Stimulated activated CD4-positive, alpha-beta T cell treated with anti-CD3 and anti-CD28 coated beads, Interleukin-1b, Interleukin-23, amount 100 ng/mL, for 24 hours (primary cell): ENCODE measurements at regions not wholly inside any gene's neighbourhood (a gene's known extent, or its start where the extent isn't known, plus 50 kb on each side); places are given as distances from the start of the nearest gene placed in this dataset.

Source experiments
- DNase-seq, 4 experiments: peaks; one replicate each; pipeline ENCODE4 v3.0.0-alpha.2; 2020; ENCODE audit warnings: low read depth in 4 of 4, low spot score in 1 of 4

- no peak for DNase-seq
Observed at GRCh38 chrX:38886112-38886511, 84.9 kb downstream of the MID1IP1 start.

DNA sequence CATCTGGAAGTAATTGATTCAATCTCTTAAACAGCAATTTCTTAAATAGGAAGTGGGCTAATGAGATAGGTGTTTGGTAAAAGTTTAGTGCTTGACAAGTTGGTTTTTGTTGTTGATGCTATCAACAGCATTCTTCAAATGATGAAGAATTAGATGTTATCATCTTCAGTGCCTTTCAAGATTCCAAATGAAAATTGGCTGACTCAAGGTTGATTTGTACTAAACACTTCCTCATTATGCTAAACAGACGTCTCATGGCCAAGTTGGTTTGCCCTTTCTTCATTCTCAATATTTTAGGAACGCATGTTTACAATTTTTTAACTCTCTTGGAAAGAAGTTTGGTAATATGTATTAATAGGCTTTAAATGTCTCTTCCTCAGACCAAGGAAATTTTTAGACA lies 86.0 kb downstream of the MID1IP1 start:
- DNase-seq = no peak

- no peak for DNase-seq
Observed at GRCh38 chrX:38890326-38890725, 89.1 kb downstream of the MID1IP1 start.

DNA sequence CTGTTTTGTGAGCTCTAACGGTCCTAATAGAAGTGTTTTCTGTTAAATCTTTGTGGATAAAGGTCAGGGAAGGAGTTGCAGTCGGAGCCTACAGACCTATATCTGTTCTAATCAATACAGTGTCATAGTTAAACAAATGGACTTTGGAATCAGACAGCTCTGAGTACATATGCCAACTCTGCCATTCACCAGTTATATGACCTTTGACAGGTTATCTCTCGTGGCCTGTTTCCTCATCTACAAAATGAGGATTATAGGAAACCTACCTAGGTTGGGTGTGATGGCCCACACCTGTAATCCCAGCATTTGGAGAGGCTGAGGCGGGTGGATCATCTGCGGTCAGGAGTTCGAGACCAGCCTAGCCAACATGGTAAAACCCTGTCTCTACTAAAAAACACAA lies 89.7 kb downstream of the MID1IP1 start:
- DNase-seq = no peak

DNA sequence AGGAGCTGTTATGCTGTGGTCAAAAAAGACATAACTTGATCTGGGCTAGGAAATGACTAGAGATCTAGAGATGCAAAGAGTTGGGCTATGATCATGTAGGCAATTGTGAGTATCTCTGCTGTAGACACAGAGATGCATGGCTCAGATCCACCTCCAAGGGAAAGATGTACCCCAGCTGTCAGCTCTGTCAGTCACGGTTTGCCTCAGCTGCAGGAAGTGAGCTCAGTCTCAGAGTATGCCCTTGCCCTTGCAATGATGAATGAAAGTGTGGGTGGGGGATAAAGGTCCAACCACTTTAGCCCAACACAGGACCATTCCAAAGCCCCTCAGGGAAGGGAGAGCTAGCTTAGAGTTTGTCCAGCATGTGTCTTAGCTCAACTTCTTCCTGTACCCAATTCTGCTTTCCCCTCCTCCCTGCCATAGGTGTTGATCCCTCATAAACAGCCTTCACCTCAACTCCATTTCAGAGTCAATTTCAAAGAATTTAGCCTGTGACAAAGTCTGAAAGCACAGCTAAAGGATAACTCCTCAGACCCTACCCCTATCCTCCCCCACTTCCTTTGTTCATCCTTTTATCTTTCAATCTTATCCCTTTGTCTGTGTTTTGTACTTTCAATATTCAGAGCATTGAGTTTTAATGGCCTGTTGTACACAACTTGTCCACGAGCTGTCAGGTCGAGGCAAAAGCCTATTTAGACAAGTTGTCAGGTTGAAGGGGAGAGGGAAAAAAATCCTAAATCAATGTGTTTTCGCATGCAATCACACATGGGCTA lies 90.6 kb downstream of the MID1IP1 start:
- DNase-seq = peak in 1 of 4 experiments; percentile 1

GRCh38 chrX:38893441-38893840 lies 92.2 kb downstream of the MID1IP1 start:
- DNase-seq = no peak

- DNase-seq = no peak
Observed at GRCh38 chrX:38895775-38896174, 94.5 kb downstream of the MID1IP1 start.

- DNase-seq = no peak
Observed at GRCh38 chrX:38896724-38897298, 95.6 kb downstream of the MID1IP1 start.

DNA sequence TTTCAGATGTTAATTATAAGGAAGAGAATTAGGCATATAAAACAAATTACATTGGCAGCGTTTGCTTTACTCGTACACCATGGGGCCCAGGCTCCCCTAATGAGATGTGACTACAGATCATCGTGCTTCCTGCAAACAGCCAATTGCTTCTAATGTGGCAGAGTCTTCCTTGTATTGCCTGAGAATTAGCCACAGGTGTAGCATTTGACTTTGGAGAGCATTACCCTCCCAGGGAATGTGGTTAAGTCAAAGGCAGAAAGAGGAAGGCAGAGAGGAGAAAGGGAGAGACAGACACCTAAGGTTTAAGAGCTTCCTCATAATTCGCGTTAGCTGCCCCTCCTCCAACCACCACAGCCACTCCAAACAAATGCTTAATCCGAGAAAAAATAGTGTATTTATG lies 97.0 kb downstream of the MID1IP1 start:
- no peak for DNase-seq

- DNase-seq = no peak
Observed at GRCh38 chrX:38899650-38900049, 98.4 kb downstream of the MID1IP1 start.

DNA sequence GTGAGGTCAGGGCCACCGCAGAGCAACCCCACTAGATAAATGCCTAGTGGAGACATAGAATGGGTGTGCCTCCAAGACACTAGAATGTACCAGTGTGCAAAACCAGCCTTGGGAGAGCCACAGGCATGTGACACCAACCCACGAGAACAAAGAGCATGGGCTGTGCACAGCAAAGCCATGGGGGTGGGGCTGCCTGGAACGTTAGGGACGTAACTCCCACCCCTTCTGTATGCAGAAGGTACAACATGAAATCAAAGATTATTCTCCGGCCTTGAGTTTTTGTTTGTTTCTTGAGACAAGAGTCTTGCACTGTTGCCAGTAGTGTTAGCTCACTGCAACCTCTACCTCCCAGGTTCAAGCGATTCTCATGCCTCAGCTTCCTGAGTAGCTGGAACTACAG lies 99.5 kb downstream of the MID1IP1 start:
- DNase-seq = no peak

DNA sequence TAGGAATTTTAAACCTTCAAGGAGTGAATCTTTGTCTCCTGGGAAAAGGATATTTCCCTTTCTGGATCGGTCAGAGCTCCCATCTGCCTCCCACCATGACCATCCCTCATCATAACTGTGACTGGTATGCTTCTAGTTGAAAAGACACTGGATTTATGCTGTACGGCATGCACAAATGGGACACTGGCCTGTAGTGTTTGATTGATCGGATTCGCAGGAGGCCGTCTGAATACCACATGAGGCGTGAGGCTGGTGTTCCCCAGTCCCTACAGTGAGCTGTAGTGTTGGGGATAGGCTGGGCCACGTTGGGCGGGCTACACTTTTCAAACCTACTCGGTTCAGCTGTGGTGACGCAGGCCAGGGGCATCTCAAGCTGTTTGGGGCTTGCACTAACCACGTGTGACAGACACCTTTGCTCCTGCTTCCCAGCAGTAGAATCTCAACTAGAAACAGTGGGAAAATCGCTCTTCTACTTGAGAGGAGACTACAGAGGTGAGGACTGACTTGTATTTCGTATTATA lies 101.8 kb downstream of the MID1IP1 start:
- DNase-seq = no peak

GRCh38 chrX:38916801-38917200 lies 115.5 kb downstream of the MID1IP1 start:
- no peak for DNase-seq

GRCh38 chrX:38917954-38918353 lies 116.7 kb downstream of the MID1IP1 start:
- DNase-seq = no peak

DNA sequence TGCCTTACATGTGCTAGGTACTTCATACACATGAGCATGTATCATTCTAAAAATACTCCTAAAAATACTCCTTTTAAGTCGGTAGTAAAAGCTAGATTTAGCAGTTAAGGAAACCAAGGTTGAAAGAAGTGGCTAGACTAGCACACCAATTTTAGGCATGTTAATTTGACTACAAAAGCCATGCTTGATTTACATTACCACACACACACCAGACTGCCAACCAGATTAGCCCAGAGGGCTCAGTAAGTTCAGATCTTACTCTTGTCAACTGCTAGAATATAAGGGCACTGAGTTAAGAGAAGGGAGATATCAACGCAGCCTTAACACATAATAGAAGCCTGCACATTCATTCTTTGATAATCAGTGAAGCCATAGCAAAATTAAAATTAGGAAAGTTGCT lies 117.9 kb downstream of the MID1IP1 start:
- no peak for DNase-seq

DNA sequence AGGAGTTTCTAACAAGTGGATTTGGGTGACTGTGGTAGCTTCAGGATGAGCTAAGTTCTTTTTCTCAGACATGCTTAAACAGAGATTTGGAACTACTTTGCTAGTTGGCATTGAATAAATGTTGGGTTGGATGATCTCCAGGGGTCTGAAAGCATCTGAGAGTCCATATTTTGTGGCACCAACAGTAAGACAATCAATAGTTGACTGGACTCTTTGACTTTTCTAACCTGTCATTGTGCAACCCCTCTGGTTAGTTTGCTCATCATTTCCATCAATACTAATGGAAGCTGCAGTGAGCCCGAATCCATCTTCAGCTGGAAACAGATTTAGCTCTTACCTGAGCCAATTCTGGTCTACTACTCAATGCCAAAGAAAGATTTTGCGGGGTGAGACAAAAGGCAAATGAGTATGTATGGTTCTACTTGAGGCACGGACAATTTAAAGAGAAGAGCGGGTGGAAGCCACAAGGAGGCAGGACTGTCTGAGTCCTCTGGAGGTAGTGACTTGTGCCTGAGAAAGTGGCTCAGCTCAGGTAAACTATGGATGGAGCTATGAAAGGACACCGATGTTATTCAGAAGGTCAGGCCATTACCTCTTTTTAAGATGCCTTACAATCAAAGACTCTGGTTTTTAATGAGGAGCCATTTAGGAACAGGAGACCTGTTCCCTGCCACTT lies 118.7 kb downstream of the MID1IP1 start:
- DNase-seq = no peak

DNA sequence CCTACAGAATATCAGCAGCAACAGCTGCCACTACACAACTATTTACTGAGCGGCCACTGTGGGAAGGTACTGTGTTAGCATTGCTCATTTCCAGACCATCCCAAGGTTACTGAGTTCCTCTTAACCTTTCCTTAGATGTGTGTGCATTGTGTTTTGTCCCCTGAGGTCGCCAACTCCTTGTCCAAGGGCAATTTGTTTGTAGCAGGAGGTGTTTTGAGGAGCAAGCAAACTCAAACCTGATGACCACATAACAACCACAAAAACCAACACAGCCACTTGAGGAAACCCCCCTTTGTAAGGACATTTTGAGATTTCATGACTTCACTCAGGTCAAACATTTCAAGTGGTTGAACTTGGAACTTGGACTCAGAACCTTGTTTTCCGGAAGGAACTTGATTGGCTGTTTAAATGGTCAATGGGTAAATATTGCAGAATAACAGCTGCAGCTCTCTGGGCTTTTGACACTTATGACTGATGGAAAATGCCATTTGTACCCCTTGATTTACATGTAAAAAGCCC lies 122.3 kb downstream of the MID1IP1 start:
- DNase-seq = no peak

DNA sequence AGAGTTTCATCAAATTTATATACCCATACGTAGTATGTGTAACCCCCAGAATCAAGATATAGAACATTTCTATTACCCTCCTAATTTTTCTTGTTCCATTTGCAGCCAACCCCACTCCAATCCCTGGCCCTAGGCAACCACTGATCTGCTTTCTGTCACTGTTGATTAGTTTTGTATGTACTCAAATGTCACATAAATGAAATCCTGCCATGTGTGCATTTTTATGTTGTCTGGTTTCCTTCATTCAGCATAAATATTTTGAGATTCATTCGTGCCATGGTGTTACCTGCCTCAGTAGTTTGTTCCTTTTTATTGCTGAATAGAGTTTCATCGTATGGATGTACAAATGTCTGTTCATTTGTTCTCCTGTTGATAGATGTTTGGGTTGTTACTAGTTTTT lies 126.3 kb downstream of the MID1IP1 start:
- DNase-seq = no peak

DNA sequence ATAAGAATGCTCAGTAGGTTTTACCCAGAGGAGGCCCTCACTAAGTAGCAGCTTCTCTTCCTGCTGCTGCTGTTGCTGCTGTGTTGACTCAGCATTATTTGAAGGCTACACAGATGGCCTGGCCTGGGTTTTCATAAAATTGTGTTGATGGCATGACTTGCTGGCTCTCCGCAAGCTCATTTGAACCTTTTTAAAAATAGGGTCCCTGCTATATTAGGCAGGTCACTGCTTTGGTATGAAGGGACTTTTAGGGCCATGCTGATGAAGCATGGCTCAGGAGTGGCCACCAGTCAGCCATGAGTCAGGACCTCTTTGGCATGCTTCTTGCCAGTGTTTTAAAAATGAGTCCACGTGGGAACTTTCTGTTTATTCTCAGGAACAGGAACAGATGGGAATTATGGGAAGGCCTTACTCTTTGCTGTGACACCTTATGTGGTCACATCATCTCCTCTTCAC lies 128.7 kb downstream of the MID1IP1 start:
- no peak for DNase-seq

DNA sequence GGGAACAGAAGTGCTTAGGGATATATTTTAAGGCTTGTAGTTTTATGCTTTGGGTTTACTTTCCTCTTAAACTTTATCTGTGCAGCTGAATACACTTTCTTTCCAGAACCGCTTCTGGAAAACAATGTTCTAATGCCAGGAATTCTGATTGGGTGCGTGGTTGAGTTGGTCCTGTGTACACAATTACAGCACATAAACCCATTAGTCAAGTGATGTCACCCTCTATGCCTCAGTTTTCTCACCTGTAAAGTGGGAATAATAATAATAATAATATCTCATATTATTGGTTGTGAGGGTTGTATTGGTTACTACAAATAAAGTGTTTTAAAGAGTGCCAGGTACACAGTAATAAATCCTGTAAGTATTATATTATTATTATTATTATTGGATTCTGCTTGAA lies 129.2 kb downstream of the MID1IP1 start:
- DNase-seq = no peak

DNA sequence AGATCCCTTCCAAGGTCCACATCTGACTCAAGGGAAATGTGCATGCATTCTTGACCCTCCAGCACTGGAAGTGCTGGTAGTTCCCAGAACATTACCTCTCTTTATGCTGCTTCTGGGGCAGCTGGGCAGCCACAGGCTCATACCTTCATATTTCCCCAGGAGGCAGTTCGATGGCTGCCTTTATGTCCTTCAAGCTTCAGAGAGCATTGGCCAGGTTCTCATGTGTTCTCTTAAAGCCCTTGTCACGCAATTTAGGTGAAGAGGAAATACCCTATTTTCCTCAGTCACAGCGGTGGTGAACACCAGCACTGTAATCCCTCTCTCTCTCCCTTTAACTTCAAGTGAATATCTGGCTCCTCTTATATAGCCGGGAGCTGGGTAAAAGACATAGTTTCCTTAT lies 134.3 kb downstream of the MID1IP1 start:
- no peak for DNase-seq

- no peak for DNase-seq
Observed at GRCh38 chrX:38937400-38937799, 136.1 kb downstream of the MID1IP1 start.
